H9 (cell line): ENCODE measurements at regions not wholly inside any gene's neighbourhood (a gene's known extent, or its start where the extent isn't known, plus 50 kb on each side); places are given as distances from the start of the nearest gene placed in this dataset.

Experiments
- DNase-seq: peaks from one replicate; pipeline ENCODE4 v3.0.0-alpha.2; 2017
- H2AFZ ChIP-seq: one replicate; pipeline ENCODE4 v1.6.1; 2013; ENCODE audit warnings: mild to moderate bottlenecking, low read length, control low read depth, moderate library complexity
- H2AK5ac ChIP-seq: 2 replicates; pipeline ENCODE4 v1.6.1; 2013; ENCODE audit warnings: low read length, control low read depth, mixed read lengths; ENCODE audit not compliant: insufficient read length
- H2BK120ac ChIP-seq: one replicate; pipeline ENCODE4 v1.6.1; 2013; ENCODE audit warnings: low read depth, mild to moderate bottlenecking, low read length, control low read depth, inconsistent platforms; ENCODE audit not compliant: poor library complexity, severe bottlenecking
- H2BK12ac ChIP-seq: 2 replicates; pipeline ENCODE4 v1.6.1; 2013; ENCODE audit warnings: low read length, control low read depth, mixed read lengths, low read depth; ENCODE audit not compliant: insufficient read length
- H2BK15ac ChIP-seq: 2 replicates; pipeline ENCODE4 v1.6.1; 2013; ENCODE audit warnings: low read depth, low read length, control low read depth
- H2BK20ac ChIP-seq: one replicate; pipeline ENCODE4 v1.6.1; 2013; ENCODE audit warnings: low read depth, mild to moderate bottlenecking, low read length, control low read depth, inconsistent platforms; ENCODE audit not compliant: poor library complexity, severe bottlenecking
- H2BK5ac ChIP-seq: 2 replicates; pipeline ENCODE4 v1.6.1; 2013; ENCODE audit warnings: low read length, control low read depth, mixed read lengths; ENCODE audit not compliant: insufficient read length
- H3K14ac ChIP-seq: 2 replicates; pipeline ENCODE4 v1.6.1; 2013; ENCODE audit warnings: low read length, control low read depth; ENCODE audit not compliant: insufficient read depth
- H3K18ac ChIP-seq: 2 replicates; pipeline ENCODE4 v1.6.1; 2013; ENCODE audit warnings: low read depth, mild to moderate bottlenecking, mixed read lengths, low read length, control low read depth; ENCODE audit not compliant: insufficient read length
- H3K23ac ChIP-seq: 2 replicates; pipeline ENCODE4 v1.6.1; 2013; ENCODE audit warnings: low read length, control low read depth, mixed read lengths, low read depth; ENCODE audit not compliant: insufficient read length
- H3K23me2 ChIP-seq: 2 replicates; pipeline ENCODE4 v1.6.1; 2013; ENCODE audit warnings: low read depth, mild to moderate bottlenecking, mixed read lengths, low read length, control low read depth; ENCODE audit not compliant: insufficient read length, poor library complexity, severe bottlenecking
- H3K27ac ChIP-seq: 2 replicates; pipeline ENCODE4 v1.5.1; 2013; ENCODE audit warnings: low read length, control low read depth, mixed read lengths, low read depth; ENCODE audit not compliant: insufficient read length
- H3K27me3 ChIP-seq: 2 replicates; pipeline ENCODE4 v1.6.1; 2013; ENCODE audit warnings: low read length, control low read depth, inconsistent platforms; ENCODE audit not compliant: insufficient read depth
- H3K4ac ChIP-seq: 2 replicates; pipeline ENCODE4 v1.6.1; 2013; ENCODE audit warnings: low read depth, mild to moderate bottlenecking, control low read depth, inconsistent platforms, low read length, moderate library complexity
- H3K4me1 ChIP-seq: 2 replicates; pipeline ENCODE4 v1.6.1; 2013; ENCODE audit warnings: low read length, control low read depth, inconsistent platforms; ENCODE audit not compliant: insufficient read depth
- H3K4me2 ChIP-seq: 2 replicates; pipeline ENCODE4 v1.6.1; 2013; ENCODE audit warnings: low read length, control low read depth, mixed read lengths; ENCODE audit not compliant: insufficient read length, insufficient read depth
- H3K56ac ChIP-seq: 2 replicates; pipeline ENCODE4 v1.6.1; 2013; ENCODE audit warnings: low read depth, mild to moderate bottlenecking, mixed read lengths, low read length, control low read depth; ENCODE audit not compliant: insufficient read length
- H3K79me1 ChIP-seq: 2 replicates; pipeline ENCODE4 v1.6.1; 2013; ENCODE audit warnings: low read depth, mild to moderate bottlenecking, moderate library complexity, low read length, control low read depth, inconsistent platforms; ENCODE audit not compliant: insufficient read depth, poor library complexity, severe bottlenecking
- H3K79me2 ChIP-seq: 2 replicates; pipeline ENCODE4 v1.6.1; 2013; ENCODE audit warnings: low read length, control low read depth, inconsistent platforms; ENCODE audit not compliant: insufficient read depth
- H3K9ac ChIP-seq: 2 replicates; pipeline ENCODE4 v1.6.1; 2013; ENCODE audit warnings: low read length, control low read depth, mixed read lengths; ENCODE audit not compliant: insufficient read length; ENCODE audit errors: extremely low read depth
- H3K9me3 ChIP-seq: one replicate; pipeline ENCODE4 v1.6.1; 2013; ENCODE audit warnings: low read depth, low read length, inconsistent platforms; ENCODE audit not compliant: control insufficient read depth
- H3T11ph ChIP-seq: one replicate; pipeline ENCODE4 v1.6.1; 2013; ENCODE audit warnings: mild to moderate bottlenecking, low read length, control low read depth, inconsistent platforms
- H4K20me1 ChIP-seq: one replicate; pipeline ENCODE4 v1.6.1; 2013; ENCODE audit not compliant: control insufficient read depth, insufficient read length, insufficient read depth
- H4K5ac ChIP-seq: 2 replicates; pipeline ENCODE4 v1.6.1; 2013; ENCODE audit warnings: low read depth, mild to moderate bottlenecking, mixed read lengths, low read length, control low read depth; ENCODE audit not compliant: insufficient read length
- H4K8ac ChIP-seq: replicated peaks from 2 replicates; pipeline ENCODE4 v1.6.1; 2013; ENCODE audit warnings: low read length, control low read depth, mixed read lengths, low read depth; ENCODE audit not compliant: insufficient read length
- H4K91ac ChIP-seq: 2 replicates; pipeline ENCODE4 v1.6.1; 2013; ENCODE audit warnings: low read depth, mild to moderate bottlenecking, moderate library complexity, mixed read lengths, low read length, control low read depth; ENCODE audit not compliant: insufficient read length
- H3K27ac Mint-ChIP-seq, 3 experiments: 2 replicates in 2 of 3; 3 replicates in 1 of 3; pipeline ENCODE4 v1.8.0; 2020 to 2021; ENCODE audit warnings: mixed read lengths in 3 of 3, mild to moderate bottlenecking in 1 of 3, moderate library complexity in 1 of 3
- H3K27me3 Mint-ChIP-seq: 2 replicates; pipeline ENCODE4 v1.8.0; 2021; ENCODE audit warnings: low read depth, mild to moderate bottlenecking, moderate library complexity, mixed read lengths
- H3K36me3 Mint-ChIP-seq, 3 experiments: 2 replicates in 2 of 3; 3 replicates in 1 of 3; pipeline ENCODE4 v1.8.0; 2020 to 2021; ENCODE audit warnings: low read depth in 3 of 3, mixed read lengths in 3 of 3; ENCODE audit not compliant: insufficient read depth in 1 of 3
- H3K4me1 Mint-ChIP-seq, 2 experiments: 2 replicates each; pipeline ENCODE4 v1.8.0; 2020; ENCODE audit warnings: mixed read lengths in 2 of 2
- H3K4me3 Mint-ChIP-seq, 2 experiments: 2 replicates in 1 of 2; 3 replicates in 1 of 2; pipeline ENCODE4 v1.8.0; 2020 to 2021; ENCODE audit warnings: mild to moderate bottlenecking in 2 of 2, mixed read lengths in 2 of 2, moderate library complexity in 1 of 2
- H3K9me3 Mint-ChIP-seq, 2 experiments: 2 replicates in 1 of 2; 3 replicates in 1 of 2; pipeline ENCODE4 v1.8.0; 2020; ENCODE audit warnings: mild to moderate bottlenecking in 2 of 2, mixed read lengths in 2 of 2, moderate library complexity in 1 of 2
- WGBS: extraction: QIAGEN DNeasy Blood & Tissue Kit; methylation state at CpG from one replicate; pipeline ENCODE4 v1.1.7; 2013; ENCODE audit warnings: missing lambda C conversion rate, low lambda C conversion rate, mixed read lengths; ENCODE audit not compliant: insufficient read length; ENCODE audit errors: extremely low coverage; 5-methylcytosine and 5-hydroxymethylcytosine counted together
- TF ChIP-seq, protein P1 (sequence below): fragments of 200-600 bp; sonication (generic); conservative IDR thresholded peaks from 3 replicates; pipeline ENCODE4 v1.8.0; 2021; ENCODE audit warnings: antibody characterized with exemption, mild to moderate bottlenecking

DNA sequence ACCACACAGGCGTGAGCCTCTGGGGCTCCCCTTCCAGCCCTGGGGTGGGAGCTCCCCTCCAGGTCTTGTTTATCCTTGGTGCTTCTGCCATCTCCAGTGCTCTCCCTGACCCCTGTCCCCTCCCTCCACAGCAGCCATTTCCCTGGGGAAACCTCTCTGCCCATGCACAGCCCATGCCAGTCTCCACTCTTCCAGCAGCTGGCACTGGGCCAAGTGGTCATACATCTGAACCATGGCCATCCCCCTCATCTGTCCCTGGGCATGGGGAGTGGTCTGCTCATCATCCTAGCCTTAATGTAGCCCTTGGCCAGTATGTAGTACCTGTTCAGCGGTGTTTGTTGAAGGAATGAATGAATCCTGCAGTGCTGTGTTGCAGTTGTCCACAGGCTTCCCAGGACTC, 172.4 kb upstream of the ZNF32 start:
- Histone ChIP-seq H2BK15ac (no peak overlapping the region), H4K8ac (no peak overlapping the region), H3T11ph (no peak overlapping the region), H3K79me1 (no peaks in the 10 kb centered on the region), H3K23ac (no peak overlapping the region), H3K27ac (no peak overlapping the region), H2BK120ac (no peak overlapping the region), H3K4me2 (no peak overlapping the region), H2AFZ (no peak overlapping the region), H3K56ac (no peak overlapping the region), H3K14ac (no peak overlapping the region; the same call in 1 of the 2 replicates), H3K18ac (no peak overlapping the region), H4K20me1 (no peaks in the 10 kb centered on the region), H3K4me1 (no peaks in the 10 kb centered on the region), H2AK5ac (no peak overlapping the region), H3K9ac (no peak overlapping the region), H3K4ac (no peak overlapping the region), H2BK20ac (no peak overlapping the region), H2BK5ac (no peak overlapping the region), H4K5ac (no peak overlapping the region), H3K79me2 (no peaks in the 10 kb centered on the region), H3K27me3 (no peaks in the 10 kb centered on the region), H3K9me3 (no peaks in the 10 kb centered on the region), H4K91ac (no peak overlapping the region), H3K23me2 (no peaks in the 10 kb centered on the region), H2BK12ac (no peak overlapping the region)
- Mint-ChIP-seq H3K4me1 (peaks cover 7% of the 10 kb centered on the region in 2 experiments; a peak in 2 of 4 replicates), H3K27me3 (no peaks in the 10 kb centered on the region; the same call in 1 of the 2 replicates), H3K36me3 (no peaks in the 10 kb centered on the region; a peak in 1 of 7 replicates), H3K9me3 (no peaks in the 10 kb centered on the region; a peak in 1 of 5 replicates), H3K27ac (no peak overlapping the region), H3K4me3 (no peak overlapping the region)
- WGBS, result no CpG with 5 or more reads among the region's 2 CpGs
- no peak for DNase-seq
- TF ChIP-seq, protein P1, sequence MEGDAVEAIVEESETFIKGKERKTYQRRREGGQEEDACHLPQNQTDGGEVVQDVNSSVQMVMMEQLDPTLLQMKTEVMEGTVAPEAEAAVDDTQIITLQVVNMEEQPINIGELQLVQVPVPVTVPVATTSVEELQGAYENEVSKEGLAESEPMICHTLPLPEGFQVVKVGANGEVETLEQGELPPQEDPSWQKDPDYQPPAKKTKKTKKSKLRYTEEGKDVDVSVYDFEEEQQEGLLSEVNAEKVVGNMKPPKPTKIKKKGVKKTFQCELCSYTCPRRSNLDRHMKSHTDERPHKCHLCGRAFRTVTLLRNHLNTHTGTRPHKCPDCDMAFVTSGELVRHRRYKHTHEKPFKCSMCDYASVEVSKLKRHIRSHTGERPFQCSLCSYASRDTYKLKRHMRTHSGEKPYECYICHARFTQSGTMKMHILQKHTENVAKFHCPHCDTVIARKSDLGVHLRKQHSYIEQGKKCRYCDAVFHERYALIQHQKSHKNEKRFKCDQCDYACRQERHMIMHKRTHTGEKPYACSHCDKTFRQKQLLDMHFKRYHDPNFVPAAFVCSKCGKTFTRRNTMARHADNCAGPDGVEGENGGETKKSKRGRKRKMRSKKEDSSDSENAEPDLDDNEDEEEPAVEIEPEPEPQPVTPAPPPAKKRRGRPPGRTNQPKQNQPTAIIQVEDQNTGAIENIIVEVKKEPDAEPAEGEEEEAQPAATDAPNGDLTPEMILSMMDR, result no peak
